ENCODE measurements at regions not wholly inside any gene's neighbourhood (a gene's known extent, or its start where the extent isn't known, plus 50 kb on each side); places are given as distances from the start of the nearest gene placed in this dataset.

DNA sequence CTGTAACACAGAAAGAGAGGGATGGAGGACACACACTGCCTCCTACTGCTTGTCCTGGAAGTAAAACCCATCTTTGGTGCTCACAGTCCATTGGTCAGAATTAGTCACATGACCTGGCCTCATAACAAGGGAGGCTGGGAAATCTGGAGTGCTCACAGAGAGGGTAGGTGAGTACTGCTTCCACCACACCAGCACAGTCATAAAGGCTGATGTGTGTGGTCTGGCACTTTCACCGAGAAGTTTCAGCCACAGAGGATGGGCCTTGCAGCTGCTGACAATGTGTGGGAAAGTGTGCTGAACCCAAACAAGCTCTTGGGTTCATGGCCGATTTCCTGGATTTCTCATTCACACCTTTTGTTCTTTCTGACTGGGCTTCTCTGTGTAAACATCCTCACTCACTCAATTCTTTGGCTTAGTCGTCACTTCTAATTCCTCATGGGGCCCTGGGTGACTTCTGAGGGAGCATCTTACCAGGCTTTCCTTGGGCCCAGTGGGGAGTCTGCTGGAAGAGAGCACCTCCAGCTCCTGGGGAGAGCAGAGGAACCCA is 100.7 kb downstream of the ASB7 start:
- DNase-seq (ENCODE audit: low spot score), result no peak

DNA sequence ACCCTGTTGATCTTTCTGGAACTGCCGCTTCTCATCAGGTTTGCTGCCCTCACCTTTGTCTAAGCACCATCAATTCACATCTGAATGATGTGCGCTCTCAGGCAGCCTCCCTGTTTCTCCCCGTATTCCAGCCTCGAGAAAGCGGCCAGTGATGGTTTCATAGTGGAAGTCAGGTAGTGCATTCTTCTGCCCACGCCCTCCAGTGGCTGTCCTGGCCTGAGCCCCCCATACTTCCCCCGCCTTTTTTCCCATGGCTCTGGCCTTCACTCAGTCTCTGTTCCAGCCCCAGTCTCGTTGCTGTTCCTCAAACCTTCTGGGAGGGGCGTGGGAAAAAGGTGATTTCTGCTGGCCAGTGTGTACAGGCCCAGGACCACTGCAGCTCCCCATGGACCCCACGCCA is 101.3 kb downstream of the ASB7 start:
- no peak for DNase-seq (ENCODE audit: low spot score)

DNA sequence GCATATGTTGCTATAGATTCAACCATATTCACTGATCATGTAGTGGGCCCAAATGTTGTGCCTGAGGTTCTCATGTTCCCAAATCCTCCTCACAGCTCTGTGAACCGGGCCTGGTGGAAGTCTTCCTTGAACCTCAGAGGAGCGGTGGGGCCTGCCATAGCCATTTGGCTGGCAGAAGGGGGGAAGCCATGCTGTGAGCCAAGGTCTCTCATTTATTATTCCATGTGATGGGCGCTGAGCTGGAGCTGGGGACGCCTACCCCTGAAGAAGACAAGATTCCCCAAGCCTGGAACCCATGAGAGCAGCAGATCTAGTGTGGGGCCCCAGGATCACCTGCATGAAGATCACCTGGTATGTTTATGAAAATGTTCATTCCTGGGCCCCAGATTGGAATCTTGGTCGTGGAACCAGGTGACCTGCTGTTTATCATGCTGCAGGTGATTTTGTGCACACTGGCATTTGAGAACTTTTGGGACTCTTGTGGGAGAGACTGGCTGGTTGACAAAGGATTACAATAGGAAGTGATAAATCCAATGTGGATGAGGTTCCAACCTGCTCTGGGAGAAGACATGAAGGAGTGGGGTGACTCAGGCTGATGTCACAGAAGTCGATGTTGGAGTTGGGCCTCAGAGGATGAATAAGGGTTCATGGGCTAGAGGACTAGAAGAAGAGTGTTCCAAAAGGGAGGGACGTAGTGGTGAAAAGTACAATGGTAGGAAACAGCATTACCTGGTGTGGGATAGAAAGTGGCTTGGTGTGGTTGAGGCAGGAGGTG is 102.1 kb downstream of the ASB7 start:
- no peak for DNase-seq (ENCODE audit: low spot score)

DNA sequence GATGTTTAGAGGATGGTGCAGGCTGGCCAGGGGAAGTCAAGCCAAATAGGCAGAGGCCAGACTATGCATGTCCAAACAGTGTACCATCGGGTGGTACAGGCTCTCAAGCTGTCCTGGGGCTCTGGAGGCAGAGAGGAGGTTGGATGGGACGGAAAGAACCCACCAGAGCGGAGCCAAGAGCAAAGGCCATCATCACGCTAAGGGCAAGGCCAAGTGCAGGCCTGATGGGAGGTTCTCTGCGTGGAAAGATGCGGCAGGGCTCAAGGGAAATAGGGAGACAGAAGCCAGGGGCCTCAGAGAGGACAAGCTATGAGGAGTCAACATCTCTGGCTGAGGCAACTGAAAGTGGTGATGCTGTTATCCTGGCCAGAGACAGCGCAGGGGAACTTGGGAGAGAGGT is 102.7 kb downstream of the ASB7 start:
- no peak for DNase-seq (ENCODE audit: low spot score)

DNA sequence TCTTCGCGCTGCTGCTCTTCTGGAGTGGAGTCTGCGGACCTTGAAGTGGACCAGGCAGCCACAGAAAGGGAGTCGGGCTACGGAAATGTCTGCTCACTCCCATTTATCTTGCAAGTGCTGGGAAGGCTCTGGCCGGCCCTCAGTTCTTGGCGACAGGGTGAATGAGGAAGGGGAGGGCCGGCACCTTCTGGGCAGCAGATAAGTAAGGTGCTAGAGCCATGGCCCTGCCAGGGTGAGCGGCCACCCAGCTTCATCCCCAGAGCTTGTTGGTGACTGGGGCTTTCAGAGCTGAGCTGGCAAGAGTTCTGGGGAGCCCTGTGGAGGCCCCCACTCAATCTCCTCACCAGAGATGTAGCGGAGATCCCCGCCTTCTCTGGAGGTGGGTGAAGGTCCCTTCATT is 103.5 kb downstream of the ASB7 start:
- DNase-seq (ENCODE audit: low spot score), result no peak

DNA sequence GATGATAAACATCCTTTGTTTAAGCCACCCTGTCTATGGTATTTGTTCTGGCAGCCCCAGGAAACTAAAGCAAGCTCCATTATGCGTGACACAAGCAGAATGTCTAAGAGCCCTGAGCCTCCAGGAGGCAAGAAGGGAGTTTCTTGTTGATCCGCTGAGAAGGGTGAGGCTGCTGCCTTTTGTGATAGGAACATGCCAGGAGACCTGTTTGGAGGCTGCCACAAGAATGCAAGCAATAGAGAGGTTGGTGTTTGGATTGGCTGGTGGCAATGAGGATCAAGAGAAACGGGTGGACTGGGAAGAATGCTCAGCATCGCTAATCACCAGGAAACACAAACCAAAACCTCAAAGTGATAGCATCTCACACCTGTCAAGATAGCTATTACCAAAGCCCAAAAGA is 104.8 kb downstream of the ASB7 start:
- peak; percentile 51 for DNase-seq (ENCODE audit: low spot score)

DNA sequence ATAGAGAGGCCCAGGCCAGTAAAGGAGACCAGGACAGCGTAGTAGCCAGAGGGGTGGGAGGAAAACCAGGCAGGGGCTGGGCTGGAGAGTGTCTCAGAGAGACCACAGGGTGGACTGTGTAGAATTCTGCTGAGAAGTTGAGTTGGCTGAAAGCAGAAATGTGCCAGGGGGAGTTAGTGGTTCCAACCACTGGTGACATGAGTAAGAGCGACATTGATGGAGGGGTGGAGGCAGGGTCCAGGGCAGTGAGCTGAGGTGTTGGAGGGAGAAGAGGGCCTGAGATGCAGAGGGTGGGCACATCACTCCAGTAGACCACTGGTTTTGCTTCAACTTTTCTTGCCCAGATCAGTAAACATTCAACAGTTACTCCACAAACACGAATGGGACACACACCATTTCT is 106.5 kb downstream of the ASB7 start:
- DNase-seq (ENCODE audit: low spot score), result no peak

DNA sequence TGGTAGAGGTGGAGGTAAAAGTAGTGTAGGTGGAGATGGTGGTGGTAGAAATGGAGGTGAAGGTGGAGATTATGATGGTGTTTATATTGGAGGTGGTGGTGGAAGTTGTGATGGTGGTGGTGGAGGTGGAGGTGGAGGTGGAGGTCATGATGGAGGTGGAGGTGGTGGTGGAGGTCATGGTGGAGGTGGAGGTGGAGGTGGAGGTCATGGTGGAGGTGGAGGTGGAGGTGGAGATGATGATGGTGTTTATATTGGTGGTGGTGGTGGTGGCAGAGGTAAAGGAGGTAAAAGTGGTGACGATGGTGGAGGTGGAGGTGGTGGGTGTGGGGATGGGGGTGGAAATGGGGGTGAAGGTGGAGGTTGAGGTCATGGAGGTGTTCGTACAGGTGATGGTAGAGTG is 107.8 kb downstream of the ASB7 start:
- no peak for DNase-seq (ENCODE audit: low spot score)

DNA sequence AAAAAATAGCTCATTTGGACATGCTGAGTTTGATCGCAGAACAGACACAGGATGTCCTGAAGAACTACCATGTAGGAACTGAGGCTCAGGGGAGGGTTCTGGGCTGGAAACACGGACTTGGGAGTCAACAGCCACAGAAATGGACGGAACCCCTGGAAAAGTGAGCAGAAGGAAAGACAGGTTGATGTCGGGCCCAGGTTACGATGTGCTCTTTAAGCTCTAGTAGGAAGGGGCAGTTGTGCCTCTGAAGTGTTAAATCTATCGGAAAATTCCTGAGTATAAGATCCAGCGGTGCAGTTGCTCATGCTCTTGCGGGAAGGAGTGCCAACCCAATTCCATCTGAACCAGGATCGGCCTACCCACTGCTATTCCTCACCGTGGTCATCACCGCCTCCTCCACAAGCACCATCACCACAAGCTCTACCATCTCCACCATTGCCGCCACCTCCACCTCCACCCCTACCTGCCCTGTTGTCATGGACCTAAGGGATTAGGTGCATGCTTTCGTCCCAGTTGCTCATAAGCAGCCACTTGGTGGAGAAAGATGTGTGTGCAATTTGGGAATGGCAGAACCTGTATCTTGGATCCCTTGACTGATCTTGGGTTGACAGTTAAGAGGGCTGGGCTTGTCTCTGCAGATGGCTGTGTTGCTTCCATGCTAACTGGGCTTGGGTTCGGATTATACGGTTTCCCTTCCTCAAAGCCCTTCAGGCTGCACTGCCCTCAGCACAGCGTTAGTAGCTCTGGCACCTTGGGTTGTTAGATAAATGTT is 108.5 kb downstream of the ASB7 start:
- DNase-seq (ENCODE audit: low spot score), result no peak

DNA sequence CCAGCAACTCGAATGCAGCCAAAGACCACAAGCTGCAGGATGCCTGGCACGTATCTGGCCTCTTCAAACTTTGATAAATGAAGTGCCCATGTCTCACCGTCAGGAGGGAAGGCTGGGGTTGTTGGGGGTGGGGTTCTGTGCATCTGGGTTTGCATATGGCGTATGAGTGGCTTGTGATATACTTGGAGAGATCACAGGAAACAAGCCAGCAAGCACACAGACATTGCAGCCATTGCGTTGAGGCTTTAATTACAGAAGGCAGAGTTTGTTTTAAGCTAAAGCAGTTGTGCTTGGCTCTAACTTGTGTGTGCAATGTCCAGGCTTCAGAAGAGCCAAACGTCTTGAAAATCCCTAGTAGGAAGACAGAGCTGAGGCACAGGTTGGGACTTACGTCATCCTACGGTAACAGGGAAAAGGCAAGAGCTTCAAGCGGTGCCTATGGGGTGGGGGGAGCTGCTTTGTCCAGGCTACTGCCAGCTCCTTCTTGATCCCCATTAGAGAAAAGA is 109.2 kb downstream of the ASB7 start:
- DNase-seq (ENCODE audit: low spot score), result no peak

DNA sequence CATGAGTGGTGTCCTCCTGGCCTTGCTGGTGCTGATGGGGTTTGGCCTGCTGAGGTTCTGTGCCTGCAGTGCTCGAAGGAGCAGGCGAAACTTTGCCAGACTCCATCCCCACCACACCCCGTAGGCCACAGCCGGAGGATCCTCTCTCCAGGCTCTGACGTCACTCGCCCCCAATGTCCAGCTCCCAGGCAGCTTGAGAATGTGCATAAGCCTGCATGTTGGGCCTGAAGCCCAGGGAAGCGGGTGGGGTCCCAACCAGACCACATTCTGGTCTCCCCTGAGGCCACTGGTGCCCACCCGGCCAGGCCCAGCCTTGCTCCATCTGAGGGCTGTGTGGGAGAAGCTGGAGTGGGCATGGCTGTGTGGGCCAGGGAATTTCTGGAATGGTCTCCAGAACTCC is 109.8 kb downstream of the ASB7 start:
- no peak for DNase-seq (ENCODE audit: low spot score)

DNA sequence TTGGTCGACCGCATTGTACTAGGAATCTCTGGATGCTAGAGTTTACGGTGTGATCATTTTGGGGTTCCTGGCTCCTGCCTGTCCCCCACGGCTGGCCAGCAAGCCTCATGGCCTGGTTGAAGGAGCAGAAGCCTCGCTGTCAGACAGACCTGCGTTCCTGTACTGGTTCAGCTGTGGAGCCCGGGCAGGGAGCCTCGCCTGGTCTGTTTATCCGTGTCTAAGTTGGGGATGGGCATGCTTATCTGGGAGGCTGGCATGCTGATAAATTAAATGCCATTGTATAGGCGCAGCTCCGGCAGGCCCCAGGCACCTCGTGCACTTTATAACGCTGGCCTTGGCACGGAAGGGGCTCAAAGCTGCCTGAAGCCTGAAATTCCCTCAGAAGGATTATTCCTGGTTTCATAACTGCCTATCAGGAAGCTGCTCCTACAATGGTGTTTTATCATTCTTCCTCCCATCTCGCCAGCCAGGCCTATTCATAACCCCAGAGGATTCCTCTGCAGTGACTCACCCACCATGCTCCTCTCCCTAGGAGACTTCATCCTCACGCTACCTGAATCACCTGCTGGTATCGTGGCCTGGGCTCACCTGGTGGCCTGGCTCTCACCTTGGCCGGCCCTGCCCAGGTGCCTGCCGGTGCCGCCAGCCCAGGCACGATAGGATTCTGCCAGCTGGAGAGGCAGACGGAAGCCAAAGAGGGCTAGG is 110.9 kb downstream of the ASB7 start:
- peak; percentile 100 for DNase-seq (ENCODE audit: low spot score)

DNA sequence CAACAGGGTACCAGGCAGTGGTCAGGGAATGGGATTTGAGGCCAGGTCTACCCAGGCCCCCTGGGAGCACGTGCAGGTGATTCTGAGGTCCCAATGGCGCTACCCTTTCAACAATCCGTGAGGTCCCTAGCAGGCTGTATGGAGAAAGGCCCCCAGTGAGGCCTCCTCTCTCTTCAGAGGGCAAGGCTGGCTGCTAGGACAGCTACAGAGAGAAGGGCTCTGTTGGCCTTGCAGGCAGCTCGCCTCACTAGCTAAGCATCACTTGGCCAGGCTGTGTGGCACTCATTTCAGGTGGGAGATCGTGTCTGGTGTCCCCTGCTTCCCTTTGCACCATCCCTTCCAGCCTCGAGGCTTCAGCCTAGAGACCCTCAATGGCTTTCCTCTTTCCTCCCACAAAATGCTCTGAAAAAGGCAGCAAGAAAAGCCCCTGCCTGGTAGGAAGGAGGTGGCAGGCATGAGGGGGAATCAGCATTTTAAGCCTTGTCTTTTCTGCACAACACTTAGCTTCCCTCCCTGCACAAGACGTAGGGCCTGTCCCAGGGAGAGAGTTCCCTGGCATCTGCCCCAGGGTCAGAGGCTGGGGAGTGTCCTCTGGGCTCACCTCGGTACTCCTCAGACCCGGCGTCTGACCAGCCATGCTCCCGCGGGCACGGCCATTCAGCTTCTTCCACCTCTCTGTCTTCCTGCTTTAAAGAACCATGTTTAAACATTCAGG is 111.8 kb downstream of the ASB7 start:
- DNase-seq (ENCODE audit: low spot score), result no peak

DNA sequence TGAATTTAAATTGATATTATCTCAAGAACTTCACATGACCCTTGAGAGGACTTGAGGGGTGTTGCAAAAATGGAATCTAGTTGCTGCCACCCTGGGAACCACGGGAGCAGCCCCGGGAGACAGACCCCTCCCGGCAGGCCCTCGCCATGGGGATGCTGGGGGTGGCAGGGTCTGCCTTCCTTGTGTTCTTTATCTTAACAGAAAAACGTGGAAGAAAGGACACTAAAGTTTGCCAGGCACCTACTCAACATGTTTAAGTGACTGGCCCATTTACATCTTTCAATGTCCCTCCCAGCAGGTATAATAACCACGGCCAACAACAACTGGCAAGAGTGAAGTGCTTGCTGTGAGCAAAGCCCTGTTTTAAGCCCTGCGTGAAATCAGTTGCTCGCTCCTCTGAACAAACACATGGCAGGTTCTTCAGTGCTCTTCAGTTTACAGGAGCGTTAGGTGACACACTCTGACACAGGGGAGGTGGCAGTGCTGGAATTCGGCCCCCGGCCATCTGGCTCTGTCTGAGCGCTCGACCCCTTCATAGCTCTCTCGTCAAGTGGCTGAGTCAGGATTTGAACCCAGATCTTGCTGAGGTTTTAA is 112.5 kb downstream of the ASB7 start:
- DNase-seq (ENCODE audit: low spot score), result no peak

DNA sequence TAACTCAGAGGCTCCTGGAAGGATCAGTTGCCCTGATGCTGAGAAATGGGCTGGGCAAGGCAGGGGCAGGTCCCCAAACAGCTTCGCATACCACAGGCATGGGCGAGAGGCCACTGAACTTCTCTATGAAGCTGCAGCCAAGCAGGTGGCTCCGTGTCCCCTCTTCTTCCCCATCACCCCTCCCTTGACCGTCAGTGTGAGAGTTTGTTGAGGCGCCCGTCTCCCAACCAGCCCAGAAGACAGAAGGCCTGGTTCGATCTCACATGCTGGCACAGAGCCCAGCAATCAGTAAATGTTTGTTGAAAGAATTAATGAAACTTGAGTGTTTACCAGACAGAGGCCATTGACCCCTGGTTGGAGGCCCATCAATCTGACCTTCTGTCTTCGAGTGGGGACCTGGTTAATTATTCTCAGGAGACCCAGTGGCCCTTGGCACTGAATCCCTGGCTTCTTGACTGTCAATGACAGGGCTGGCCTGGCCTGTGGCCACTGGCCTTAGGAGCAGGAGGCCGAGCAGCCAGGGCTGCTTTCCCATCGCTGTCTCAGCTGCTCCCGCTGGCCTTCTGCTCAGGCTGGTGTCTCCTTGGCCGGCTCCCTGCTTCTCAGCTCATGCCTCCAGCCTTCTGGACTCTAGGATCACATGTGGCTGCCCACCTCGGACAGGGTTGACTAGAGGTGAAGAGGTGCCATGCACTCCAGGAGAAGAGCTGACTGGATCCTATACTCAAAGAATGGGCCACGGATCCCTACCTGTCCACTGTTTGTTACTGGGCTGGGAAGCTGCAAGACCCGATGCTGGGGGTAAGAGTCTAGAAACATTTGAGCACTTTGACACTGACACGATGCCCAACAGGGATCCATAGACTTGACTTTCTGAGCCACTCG is 113.4 kb downstream of the ASB7 start:
- DNase-seq (ENCODE audit: low spot score), result no peak

DNA sequence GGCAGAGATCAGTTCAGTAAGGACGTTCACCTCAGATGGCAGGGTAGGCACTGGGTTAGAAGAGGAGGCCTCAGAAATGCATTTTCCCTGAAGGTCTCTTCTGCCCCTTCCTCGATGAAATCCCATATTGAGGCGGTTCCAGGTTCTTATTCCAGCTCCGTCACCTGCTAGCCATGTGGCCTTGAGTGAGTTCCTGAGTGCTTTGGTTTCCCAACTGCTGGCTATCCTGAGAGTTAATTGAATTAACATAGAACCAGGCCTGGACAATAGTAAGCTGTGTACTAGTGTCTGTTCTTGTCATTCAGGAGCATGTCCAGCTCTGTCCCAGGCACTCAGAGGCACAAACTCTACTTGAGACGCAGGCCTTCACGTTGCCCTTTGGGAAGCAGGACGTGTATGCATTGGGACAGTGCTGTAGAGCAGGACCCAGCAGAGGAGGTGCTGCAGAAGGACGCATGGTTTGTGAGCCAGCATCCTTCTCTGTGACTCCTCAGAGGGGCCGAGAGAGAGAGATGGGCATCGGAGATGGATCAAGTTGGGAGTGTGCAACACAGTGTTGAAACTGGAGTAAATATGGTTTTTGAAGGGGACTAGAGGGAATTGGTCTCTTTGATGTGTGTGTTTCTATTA is 114.2 kb downstream of the ASB7 start:
- no peak for DNase-seq (ENCODE audit: low spot score)

DNA sequence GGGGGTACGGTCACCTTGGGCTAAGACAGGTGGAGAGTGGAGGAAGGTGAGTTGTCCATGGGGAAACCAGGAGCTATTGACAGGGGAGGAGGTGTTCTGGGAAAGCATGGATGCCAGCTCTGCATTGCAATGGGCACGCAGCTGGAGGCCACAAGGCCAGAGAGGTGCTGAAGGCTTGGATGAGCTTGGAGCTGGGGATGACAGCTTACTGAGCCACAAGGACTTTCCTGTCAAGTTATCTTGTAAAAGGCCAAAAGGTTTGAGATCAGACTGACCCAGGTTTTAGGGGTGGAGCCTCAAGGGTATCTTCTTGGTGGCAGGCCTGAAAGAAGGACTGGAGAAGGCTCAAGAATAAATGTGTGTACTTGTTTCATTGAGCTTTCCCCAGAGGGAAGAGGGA is 115.2 kb downstream of the ASB7 start:
- no peak for DNase-seq (ENCODE audit: low spot score)

DNA sequence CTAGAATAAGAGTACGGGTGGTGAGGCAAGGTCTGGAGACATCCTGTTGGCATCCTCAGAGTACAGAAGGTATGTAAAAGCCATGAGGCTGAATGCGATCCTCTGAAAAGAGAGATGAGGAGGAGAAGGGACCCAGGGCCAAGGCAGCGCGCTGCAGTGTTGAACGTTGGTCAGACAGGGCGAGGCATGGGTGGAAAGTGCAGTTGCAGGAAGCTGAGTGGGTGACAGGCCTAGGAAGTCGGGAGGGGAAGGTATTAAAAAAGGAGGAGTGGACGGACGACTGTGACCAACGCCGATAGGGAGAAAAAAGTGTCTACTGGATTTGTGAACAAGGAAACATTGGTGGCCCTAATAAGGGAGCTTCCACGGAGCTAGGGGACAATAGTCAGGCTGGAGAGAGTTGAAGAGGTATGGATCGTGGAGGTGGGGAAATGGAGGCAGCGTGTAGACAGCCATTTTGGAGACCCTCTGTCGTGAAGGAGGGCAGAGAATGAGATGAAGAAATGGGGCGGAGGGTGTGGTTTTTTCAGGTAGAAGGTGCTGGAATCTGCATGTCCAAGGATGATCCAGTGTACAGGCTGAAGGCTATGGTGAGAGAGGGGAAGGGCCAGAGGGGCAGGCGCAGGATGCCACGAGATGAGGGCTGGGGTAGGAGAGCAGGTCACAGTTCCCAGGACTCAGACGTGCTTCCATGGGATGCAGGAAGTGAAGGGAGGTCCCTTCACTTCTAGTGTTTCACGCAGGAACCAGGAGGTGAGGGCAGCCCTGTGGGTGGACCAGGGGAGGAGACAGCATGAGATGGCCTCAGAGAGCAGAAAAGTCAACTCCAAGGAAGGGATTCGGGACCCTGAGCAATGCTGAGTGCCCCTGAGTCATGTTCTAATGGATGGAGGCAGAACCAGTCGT is 115.9 kb downstream of the ASB7 start:
- DNase-seq (ENCODE audit: low spot score), result no peak

DNA sequence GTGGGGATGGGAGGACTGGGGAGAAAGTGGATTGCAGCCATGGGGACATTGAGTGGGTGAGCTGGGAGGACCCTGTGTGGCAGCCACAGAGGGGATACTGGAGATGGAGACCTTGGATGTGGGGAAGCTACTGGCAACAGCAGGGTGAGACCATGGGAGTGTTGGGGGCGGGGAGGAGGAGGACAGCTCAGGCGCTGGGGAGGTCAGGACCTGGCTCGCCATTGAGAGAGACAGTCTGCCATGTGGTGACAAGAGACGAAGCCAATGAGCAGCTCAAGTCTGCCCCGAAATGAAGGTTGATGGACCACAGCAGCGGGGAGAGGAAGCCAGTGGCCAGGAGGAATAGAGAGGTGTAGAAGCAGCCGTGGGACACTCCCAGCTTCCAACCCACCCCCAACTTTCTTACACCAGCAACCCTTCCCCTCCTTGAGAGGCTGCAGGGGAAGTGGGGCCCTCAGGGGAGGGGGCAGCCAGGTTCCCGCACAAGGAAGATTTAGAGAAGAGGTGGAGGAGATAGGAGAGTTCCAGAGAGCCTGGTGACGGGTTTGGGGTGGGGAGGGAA is 118.1 kb downstream of the ASB7 start:
- no peak for DNase-seq (ENCODE audit: low spot score)

Measured in SW480 (cell line).